GM12891 (cell line): ENCODE measurements at regions not wholly inside any gene's neighbourhood (a gene's known extent, or its start where the extent isn't known, plus 50 kb on each side); places are given as distances from the start of the nearest gene placed in this dataset.

Experiments used
- DNase-seq: peaks from one replicate; pipeline ENCODE4 v3.0.0; 2011; ENCODE audit warnings: low spot score; ENCODE audit not compliant: insufficient read length
- FAIRE-seq: peaks from 2 replicates; lab custom pipeline; 2011; peaks lifted over from hg19 to GRCh38; lab: Jason Lieb, UNC
- PAX5 ChIP-seq: IDR thresholded peaks from 2 replicates; pipeline ENCODE4 v1.6.1; 2011; ENCODE audit warnings: low read length, moderate library complexity, mild to moderate bottlenecking; ENCODE audit not compliant: insufficient read depth, severe bottlenecking
- POLR2A ChIP-seq: IDR thresholded peaks from 2 replicates; pipeline ENCODE4 v1.6.1; 2011; ENCODE audit warnings: low read depth, low read length, control low read depth
- POLR2AphosphoS5 ChIP-seq: IDR thresholded peaks from 2 replicates; pipeline ENCODE4 v1.6.1; 2011; ENCODE audit warnings: low read depth, low read length, control low read depth
- POU2F2 ChIP-seq: IDR thresholded peaks from 2 replicates; pipeline ENCODE4 v1.6.1; 2011; ENCODE audit warnings: low read depth, mild to moderate bottlenecking, control low read depth, low read length, moderate library complexity
- SPI1 ChIP-seq: IDR thresholded peaks from 2 replicates; pipeline ENCODE4 v1.6.1; 2011; ENCODE audit warnings: low read depth, low read length, control low read depth
- TAF1 ChIP-seq: IDR thresholded peaks from 2 replicates; pipeline ENCODE4 v1.6.1; 2011; ENCODE audit warnings: low read depth, low read length, control low read depth

DNA sequence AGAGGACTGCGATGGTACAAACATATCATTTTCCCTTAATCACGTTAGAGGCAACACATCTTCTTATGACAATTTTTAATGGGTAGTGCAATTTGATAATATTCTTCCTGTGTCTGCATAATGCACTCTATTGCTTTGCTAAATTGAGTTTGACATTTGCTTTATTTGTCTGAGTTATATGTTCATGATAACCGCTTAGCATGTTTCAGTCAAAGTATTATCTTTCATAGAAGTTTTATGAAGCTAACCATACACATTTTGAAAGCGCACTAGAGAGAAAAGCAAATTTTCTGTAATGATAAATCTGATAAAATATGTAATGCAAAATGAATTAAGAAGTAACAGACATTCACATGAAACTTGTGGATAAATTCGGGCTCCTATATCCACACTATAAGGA, 1276.9 kb downstream of the ZPLD1 start:
- no peak for FAIRE-seq
- TF ChIP-seq POU2F2 (no peak), SPI1 (no peak), TAF1 (no peak), POLR2A (no peak), POLR2AphosphoS5 (no peak), PAX5 (no peak)
- DNase-seq, result no peak

DNA sequence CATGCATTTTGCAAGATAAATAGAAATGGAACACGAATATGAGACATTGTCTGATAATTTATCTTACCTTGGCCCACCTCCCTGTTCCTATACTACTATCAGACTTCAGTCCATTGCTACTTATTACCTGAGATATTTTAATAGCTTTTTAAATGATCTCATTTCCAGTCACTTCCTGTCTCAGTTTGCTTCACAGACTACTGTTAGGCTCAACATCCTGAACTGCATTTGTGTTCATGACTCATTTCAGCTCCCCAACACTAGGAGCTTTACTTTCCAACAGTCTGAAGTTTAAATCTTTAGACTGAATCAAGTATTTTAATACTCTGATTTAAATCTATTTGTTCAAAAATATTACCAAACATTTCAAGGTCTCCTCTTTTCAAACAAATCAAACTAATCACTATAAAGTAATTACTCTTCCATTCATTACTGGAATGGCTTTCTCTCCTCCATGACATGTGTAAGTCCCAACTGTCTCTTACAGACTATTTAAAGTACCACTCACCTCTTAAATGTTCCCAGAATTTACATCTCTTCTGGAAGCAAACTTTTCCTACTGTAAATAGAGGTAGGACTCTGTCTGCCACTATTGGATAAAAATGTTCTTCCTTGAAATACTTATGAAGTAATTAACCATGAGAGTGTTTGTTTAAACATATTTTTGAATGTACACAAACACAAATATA, 1277.6 kb downstream of the ZPLD1 start:
- no peak for FAIRE-seq
- no peak for TF ChIP-seq SPI1
- no peak for TF ChIP-seq TAF1
- TF ChIP-seq POLR2AphosphoS5, result no peak
- TF ChIP-seq PAX5, result no peak
- no peak for TF ChIP-seq POLR2A
- no peak for TF ChIP-seq POU2F2
- DNase-seq, result no peak

DNA sequence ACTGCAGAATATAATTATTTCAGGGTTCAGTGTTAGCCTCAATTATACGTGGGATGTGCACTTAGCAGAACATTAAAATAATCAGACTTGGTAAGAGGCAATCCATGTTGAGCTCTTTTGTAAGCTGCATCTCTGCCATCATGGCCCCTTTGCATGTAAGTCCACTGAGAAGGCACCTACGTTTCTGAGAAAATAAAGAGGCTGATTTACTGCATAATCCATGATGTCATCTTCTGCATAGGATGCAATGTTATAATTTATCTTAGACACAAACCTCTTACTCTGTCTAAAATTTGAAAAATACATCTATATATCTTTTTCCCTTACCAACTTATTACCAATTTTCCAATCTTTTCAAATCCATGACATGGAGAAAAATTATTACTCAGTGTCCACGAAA, 1294.7 kb downstream of the ZPLD1 start:
- no peak for TF ChIP-seq POLR2AphosphoS5
- no peak for TF ChIP-seq POU2F2
- no peak for TF ChIP-seq TAF1
- no peak for TF ChIP-seq PAX5
- no peak for TF ChIP-seq SPI1
- TF ChIP-seq POLR2A, result no peak
- no peak for FAIRE-seq
- no peak for DNase-seq

DNA sequence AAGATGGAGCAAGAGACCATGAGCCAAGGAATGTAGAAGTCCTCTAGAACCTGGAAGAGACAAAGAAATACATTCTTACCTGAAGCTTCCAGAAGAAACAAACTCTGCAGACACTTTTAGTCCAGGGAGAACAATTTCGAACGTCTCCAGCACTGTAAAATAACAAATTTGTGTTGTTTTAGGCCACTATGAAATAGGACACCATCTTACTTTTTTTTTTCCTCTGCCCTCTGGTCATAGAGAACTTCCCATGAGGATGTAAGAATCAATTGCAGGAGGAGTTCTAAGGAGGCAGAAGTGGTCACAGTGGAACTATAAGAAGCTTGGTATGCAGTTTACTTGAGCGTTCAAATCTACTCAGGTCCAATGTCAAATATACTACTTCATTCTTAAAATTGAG, 1295.9 kb downstream of the ZPLD1 start:
- no peak for DNase-seq
- no peak for TF ChIP-seq SPI1
- TF ChIP-seq POLR2A, result no peak
- no peak for TF ChIP-seq POU2F2
- no peak for TF ChIP-seq PAX5
- no peak for TF ChIP-seq TAF1
- no peak for FAIRE-seq

DNA sequence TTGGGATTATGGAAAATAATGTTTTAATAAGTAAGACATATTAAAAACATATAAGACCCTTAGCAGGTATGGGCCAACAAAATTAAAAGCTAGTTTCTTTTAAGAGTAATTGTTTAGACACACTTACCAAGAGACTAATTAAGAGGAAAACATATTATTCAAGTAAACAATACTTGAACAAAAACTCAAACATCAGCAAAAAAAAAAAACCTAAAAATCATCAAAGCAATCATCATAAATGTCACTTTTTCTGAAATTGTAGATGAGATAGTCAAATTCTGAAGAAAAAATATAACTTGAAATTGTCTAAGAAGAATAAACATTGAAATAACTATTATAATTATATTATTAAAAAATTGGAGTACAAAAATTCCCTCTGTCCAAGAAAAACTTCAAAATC, 1318.2 kb downstream of the ZPLD1 start:
- FAIRE-seq, result no peak
- no peak for DNase-seq
- TF ChIP-seq TAF1 (no peak), POU2F2 (no peak), POLR2A (no peak), PAX5 (no peak), POLR2AphosphoS5 (no peak)

DNA sequence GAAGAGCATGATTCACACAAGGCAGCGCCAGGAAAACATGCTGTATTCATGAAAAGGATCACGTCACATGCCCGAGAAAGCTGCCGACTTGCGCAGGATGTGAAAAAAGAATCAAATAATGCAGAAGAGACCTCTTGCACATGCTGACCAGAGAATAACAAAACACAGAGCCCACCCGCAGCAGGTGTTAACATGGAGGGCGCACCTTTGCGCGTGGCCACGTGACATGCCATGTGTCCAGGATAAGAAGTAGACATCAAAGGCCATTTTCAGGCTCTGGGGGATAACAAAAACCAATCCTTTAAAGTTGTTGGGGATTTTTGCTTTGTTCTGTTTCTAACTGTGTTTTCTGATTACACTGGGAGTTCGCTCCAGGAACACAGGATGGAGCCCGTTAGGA, 1332.8 kb downstream of the ZPLD1 start:
- no peak for TF ChIP-seq SPI1
- no peak for TF ChIP-seq POLR2AphosphoS5
- TF ChIP-seq POLR2A, result no peak
- no peak for TF ChIP-seq POU2F2
- no peak for TF ChIP-seq TAF1
- no peak for TF ChIP-seq PAX5
- FAIRE-seq, result no peak

DNA sequence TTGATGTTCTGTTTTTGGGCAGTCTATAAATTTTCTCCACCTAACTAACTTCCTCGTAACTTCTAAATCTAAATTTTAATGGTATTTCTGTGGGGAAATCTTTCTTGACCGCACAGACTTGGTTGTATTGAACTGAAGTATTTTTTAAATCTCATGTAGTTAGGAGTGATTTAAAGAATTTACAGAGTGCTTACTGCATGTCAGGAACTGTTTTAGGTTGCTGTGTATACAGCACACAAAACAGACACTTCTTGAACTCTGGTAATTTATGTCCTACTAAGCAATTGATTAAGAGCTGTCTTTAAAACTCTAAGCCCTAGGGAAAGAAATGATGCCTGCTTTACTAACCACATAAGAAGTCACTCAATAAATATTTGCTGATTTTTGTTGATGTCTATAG, 1350.2 kb downstream of the ZPLD1 start:
- TF ChIP-seq POLR2AphosphoS5 (no peak), TAF1 (no peak), POLR2A (no peak), PAX5 (no peak), SPI1 (no peak), POU2F2 (no peak)
- no peak for FAIRE-seq
- no peak for DNase-seq

More for the DNA sequence above, 1332.8 kb downstream of the ZPLD1 start:
- DNase-seq, result no peak

DNA sequence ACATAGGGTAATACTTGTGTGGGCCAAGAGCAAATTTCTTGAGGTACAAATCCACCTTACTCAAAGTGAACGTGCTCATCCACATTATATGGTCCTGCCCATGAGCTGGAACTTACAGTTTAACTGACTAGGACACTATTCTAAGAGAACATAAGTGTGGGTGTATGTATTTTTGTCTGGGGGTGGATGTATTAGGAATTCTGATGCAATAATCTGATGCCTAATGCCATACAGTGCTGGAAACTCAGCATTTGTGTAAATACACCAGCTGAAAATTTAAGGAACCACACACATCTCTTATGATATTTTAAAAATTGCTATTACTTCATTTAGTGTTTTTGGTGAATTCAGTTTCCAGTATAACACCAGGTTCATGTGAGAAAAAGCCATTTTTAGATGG, 1350.7 kb downstream of the ZPLD1 start:
- TF ChIP-seq PAX5 (no peak), SPI1 (no peak), TAF1 (no peak), POLR2AphosphoS5 (no peak), POLR2A (no peak), POU2F2 (no peak)
- DNase-seq (no peak), FAIRE-seq (no peak)

DNA sequence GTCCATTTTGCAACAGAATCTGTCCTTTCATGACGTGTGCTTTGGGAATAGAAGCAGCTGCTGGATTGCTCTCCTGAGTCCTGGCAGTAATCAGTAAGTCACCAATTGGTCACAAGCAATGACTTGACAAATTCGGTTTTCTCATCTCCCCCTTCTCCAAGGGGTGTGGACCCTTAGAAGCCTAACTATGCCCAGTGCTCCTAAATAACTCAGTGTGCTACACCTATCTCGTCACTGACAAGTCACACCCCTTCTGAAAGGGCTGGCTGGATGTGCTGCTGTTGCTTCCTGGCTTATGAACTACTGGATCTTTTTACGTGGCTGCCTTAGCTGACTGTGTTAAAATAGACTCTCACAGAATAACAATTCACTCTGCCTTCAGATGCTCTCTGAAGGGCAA, 1351.5 kb downstream of the ZPLD1 start:
- no peak for TF ChIP-seq POLR2A
- TF ChIP-seq SPI1, result no peak
- DNase-seq (no peak), FAIRE-seq (no peak)

DNA sequence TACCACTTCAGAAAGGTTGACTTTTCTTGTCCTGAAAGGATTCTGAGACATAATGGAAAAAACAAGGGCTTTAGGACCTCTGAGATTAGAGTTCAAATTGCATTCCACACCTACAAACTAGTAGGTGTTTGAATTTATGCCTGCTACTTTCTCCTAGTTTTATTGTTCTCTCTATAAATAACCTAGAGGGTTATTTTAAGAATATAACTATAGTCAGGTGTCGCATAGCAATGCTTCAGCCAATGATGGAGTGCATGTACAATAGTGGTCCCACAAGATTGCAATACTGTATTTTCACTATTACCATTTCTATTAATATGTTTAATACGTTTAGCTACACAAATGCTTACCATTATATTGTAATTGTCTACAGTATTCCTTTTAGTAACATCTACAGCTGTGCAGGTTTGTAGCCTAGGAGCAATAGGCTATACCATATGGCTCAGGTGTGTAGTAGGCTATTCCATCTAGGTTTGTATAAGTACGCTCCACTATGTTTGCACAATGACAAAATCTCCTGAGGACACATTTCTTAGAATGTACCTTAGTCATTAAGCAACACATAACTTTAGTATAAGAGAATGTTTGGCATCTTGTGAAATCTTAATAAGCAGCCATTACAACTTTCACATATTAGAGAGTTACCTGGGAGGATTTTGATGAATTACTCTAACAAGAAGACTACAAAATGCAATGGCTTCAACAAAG, 1352.5 kb downstream of the ZPLD1 start:
- no peak for FAIRE-seq
- TF ChIP-seq PAX5 (no peak), POU2F2 (no peak)

DNA sequence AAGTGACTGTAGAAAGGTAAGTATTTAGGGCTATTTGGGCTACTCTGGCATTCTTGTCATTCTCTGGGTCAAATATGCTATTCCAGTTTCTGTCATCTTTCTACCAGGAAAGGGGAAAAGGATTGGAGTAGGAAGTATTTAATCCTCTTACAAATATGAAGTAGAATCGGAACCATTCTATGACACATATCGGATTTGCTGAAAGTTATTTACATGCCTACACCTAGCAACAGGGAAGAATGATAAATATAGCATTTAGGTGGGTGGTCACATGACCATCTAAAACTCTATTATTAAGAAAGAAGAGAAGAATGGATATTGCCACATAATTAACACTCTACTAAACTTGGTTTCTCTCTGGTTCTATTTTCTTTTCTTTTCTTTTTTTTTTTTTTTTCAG, 1353.1 kb downstream of the ZPLD1 start:
- TF ChIP-seq SPI1, result no peak
- TF ChIP-seq POU2F2, result no peak
- TF ChIP-seq POLR2A, result no peak
- TF ChIP-seq TAF1, result no peak
- no peak for FAIRE-seq
- DNase-seq, result no peak

More for the DNA sequence above, 1352.5 kb downstream of the ZPLD1 start:
- no peak for DNase-seq
